H1 (cell line): ENCODE measurements at regions not wholly inside any gene's neighbourhood (a gene's known extent, or its start where the extent isn't known, plus 50 kb on each side); places are given as distances from the start of the nearest gene placed in this dataset.

ENCODE experiments used
- CTCF ChIA-PET: fragments of 300-600 bp; sonication (Branson Sonifier 250); formaldehyde crosslinking; loops from one replicate; lab custom pipeline; 2021; ENCODE audit not compliant: partially characterized antibody; lab: Charles Lee
- POLR2A ChIA-PET: fragments of 300-600 bp; sonication (Branson Sonifier 250); formaldehyde crosslinking; loops from one replicate; lab custom pipeline; 2021; ENCODE audit warnings: inconsistent platforms; ENCODE audit not compliant: partially characterized antibody; lab: Charles Lee
- DNase-seq, 2 experiments: peaks; one replicate each; pipeline versions ENCODE4 v3.0.0 to v3.0.0-alpha.2; 2010 to 2022; ENCODE audit warnings: low spot score in 2 of 2, low read depth in 1 of 2, mixed read lengths in 1 of 2
- FAIRE-seq: peaks from 2 replicates; lab custom pipeline; 2011; peaks lifted over from hg19 to GRCh38; lab: Jason Lieb, UNC
- H2AFZ ChIP-seq: 2 replicates; pipeline ENCODE4 v1.8.1; 2012; ENCODE audit warnings: low read length, inconsistent platforms
- H2AK5ac ChIP-seq: 2 replicates; pipeline ENCODE4 v1.6.1; 2013; ENCODE audit warnings: low read depth, low read length
- H2BK120ac ChIP-seq: replicated peaks from 2 replicates; pipeline ENCODE3; 2013; ENCODE audit warnings: low read depth, low read length, inconsistent platforms
- H2BK12ac ChIP-seq: 2 replicates; pipeline ENCODE4 v1.6.1; 2013; ENCODE audit warnings: low read depth, low read length
- H2BK15ac ChIP-seq: 2 replicates; pipeline ENCODE4 v1.6.1; 2013; ENCODE audit warnings: low read length
- H2BK20ac ChIP-seq: 2 replicates; pipeline ENCODE4 v1.6.1; 2013; ENCODE audit warnings: low read length
- H2BK5ac ChIP-seq: 2 replicates; pipeline ENCODE4 v1.6.1; 2013; ENCODE audit warnings: low read depth, low read length
- H3K14ac ChIP-seq: 2 replicates; pipeline ENCODE4 v1.6.1; 2013; ENCODE audit warnings: inconsistent platforms; ENCODE audit not compliant: insufficient read length
- H3K18ac ChIP-seq: 2 replicates; pipeline ENCODE4 v1.6.1; 2013; ENCODE audit warnings: low read length; ENCODE audit errors: extremely low read depth
- H3K23ac ChIP-seq: 2 replicates; pipeline ENCODE4 v1.6.1; 2013; ENCODE audit warnings: inconsistent platforms; ENCODE audit not compliant: insufficient read length
- H3K23me2 ChIP-seq: 2 replicates; pipeline ENCODE4 v1.6.1; 2013; ENCODE audit warnings: low read depth, low read length
- H3K27ac ChIP-seq: 2 replicates; pipeline ENCODE4 v1.6.1; 2011; ENCODE audit warnings: low read depth, low read length, inconsistent platforms
- H3K27me3 ChIP-seq, 4 experiments: replicated peaks in 1 of 4; 1 replicate in 1 of 4; 2 replicates in 3 of 4; pipeline versions ENCODE4 v1.6.1 to v1.8.1; 2011 to 2013; ENCODE audit warnings: low read length in 3 of 4, mild to moderate bottlenecking in 3 of 4, inconsistent platforms in 2 of 4, mixed read lengths in 2 of 4, moderate library complexity in 1 of 4; ENCODE audit not compliant: control insufficient read depth in 3 of 4, insufficient read depth in 3 of 4; ENCODE audit errors: extremely low read depth in 1 of 4
- H3K36me3 ChIP-seq, 4 experiments: 2 replicates each; pipeline versions ENCODE4 v1.6.1 to v1.8.1; 2011 to 2013; ENCODE audit warnings: mild to moderate bottlenecking in 4 of 4, low read length in 3 of 4, moderate library complexity in 2 of 4, control low read depth in 1 of 4, inconsistent platforms in 1 of 4; ENCODE audit not compliant: insufficient read depth in 4 of 4, control insufficient read depth in 2 of 4
- H3K4ac ChIP-seq: replicated peaks from 2 replicates; pipeline ENCODE3; 2013; ENCODE audit warnings: low read length, low read depth, mixed read lengths, inconsistent platforms; ENCODE audit not compliant: insufficient read length
- H3K4me1 ChIP-seq, 4 experiments: replicated peaks in 1 of 4; 1 replicate in 1 of 4; 2 replicates in 3 of 4; pipeline versions ENCODE4 v1.6.1 to v1.8.1; 2011 to 2013; ENCODE audit warnings: low read length in 3 of 4, inconsistent platforms in 2 of 4, mixed read lengths in 1 of 4; ENCODE audit not compliant: insufficient read depth in 4 of 4, control insufficient read depth in 3 of 4
- H3K4me2 ChIP-seq, 2 experiments: 2 replicates each; pipeline versions ENCODE4 v1.6.1 to v1.8.1; 2011 to 2013; ENCODE audit warnings: low read depth in 2 of 2, low read length in 2 of 2, control low read depth in 1 of 2, inconsistent platforms in 1 of 2, mild to moderate bottlenecking in 1 of 2; ENCODE audit not compliant: insufficient read depth in 1 of 2
- H3K4me3 ChIP-seq, 4 experiments: fragments of 200-600, 300-600 bp in 1 of 4; sonication (generic), shearing (Covaris generic), sonication (Bioruptor Twin) in 1 of 4; 2 replicates each; pipeline versions ENCODE4 v1.5.1 to v1.8.1; 2011 to 2016; ENCODE audit warnings: low read length in 4 of 4, low read depth in 3 of 4, control low read depth in 2 of 4, inconsistent platforms in 2 of 4, mild to moderate bottlenecking in 2 of 4, mixed read lengths in 1 of 4, moderate library complexity in 1 of 4; ENCODE audit not compliant: insufficient read depth in 2 of 4; ENCODE audit errors: extremely low read depth in 1 of 4
- H3K56ac ChIP-seq: replicated peaks from 2 replicates; pipeline ENCODE3; 2013; ENCODE audit warnings: low read depth, mild to moderate bottlenecking, mixed read lengths, low read length, inconsistent platforms; ENCODE audit not compliant: insufficient read length
- H3K79me1 ChIP-seq: 2 replicates; pipeline ENCODE4 v1.6.1; 2013; ENCODE audit warnings: low read depth, low read length, control low read depth
- H3K79me2 ChIP-seq, 2 experiments: 2 replicates each; pipeline versions ENCODE4 v1.6.1 to v1.8.1; 2012 to 2013; ENCODE audit warnings: low read length in 2 of 2, mild to moderate bottlenecking in 2 of 2, inconsistent platforms in 1 of 2; ENCODE audit not compliant: insufficient read depth in 2 of 2, control insufficient read depth in 1 of 2
- H3K9ac ChIP-seq, 4 experiments: replicated peaks in 1 of 4; 1 replicate in 1 of 4; 2 replicates in 3 of 4; pipeline versions ENCODE4 v1.6.1 to v1.8.1; 2011 to 2013; ENCODE audit warnings: low read depth in 3 of 4, low read length in 3 of 4, control low read depth in 2 of 4, mild to moderate bottlenecking in 2 of 4, moderate library complexity in 2 of 4, inconsistent platforms in 1 of 4; ENCODE audit errors: extremely low read depth in 1 of 4
- H3K9me3 ChIP-seq, 2 experiments: 2 replicates each; pipeline versions ENCODE4 v1.6.1 to v1.8.1; 2012 to 2013; ENCODE audit warnings: mild to moderate bottlenecking in 2 of 2, moderate library complexity in 2 of 2, control low read depth in 1 of 2, inconsistent platforms in 1 of 2, low read depth in 1 of 2, low read length in 1 of 2, mixed read lengths in 1 of 2; ENCODE audit not compliant: insufficient read depth in 2 of 2
- H4K20me1 ChIP-seq, 2 experiments: replicated peaks in 1 of 2; 2 replicates each; pipeline versions ENCODE3 to v1.8.1; 2011 to 2013; ENCODE audit warnings: inconsistent platforms in 2 of 2, low read length in 2 of 2, mild to moderate bottlenecking in 1 of 2; ENCODE audit not compliant: insufficient read depth in 2 of 2, control insufficient read depth in 1 of 2
- H4K5ac ChIP-seq: 2 replicates; pipeline ENCODE4 v1.6.1; 2013; ENCODE audit warnings: low read length, low read depth, mixed read lengths, inconsistent platforms; ENCODE audit not compliant: insufficient read length
- H4K8ac ChIP-seq: 2 replicates; pipeline ENCODE4 v1.8.0; 2013; ENCODE audit warnings: mild to moderate bottlenecking, moderate library complexity, low read length, inconsistent platforms; ENCODE audit not compliant: insufficient read depth; ENCODE audit errors: extremely low read depth
- H4K91ac ChIP-seq: replicated peaks from 2 replicates; pipeline ENCODE3; 2013; ENCODE audit warnings: low read length, mixed read lengths, inconsistent platforms; ENCODE audit not compliant: insufficient read length
- CBX5 ChIP-seq: fragments of 300-800, 300-1000 bp; sonication (generic); IDR thresholded peaks from 2 replicates; pipeline ENCODE4 v1.7.1; 2016; ENCODE audit warnings: antibody characterized with exemption, low read length, low read depth
- JUN ChIP-seq: IDR thresholded peaks from 2 replicates; pipeline ENCODE4 v1.6.1; 2011; ENCODE audit warnings: low read depth, mild to moderate bottlenecking, improper control_type of control experiment, low read length
- POLR2A ChIP-seq, 2 experiments: IDR thresholded peaks; 1 replicate in 1 of 2; 2 replicates in 1 of 2; pipeline ENCODE4 v1.6.1; 2011; ENCODE audit warnings: low read depth in 2 of 2, low read length in 2 of 2, mild to moderate bottlenecking in 2 of 2; ENCODE audit errors: control extremely low read depth in 1 of 2
- RNF2 ChIP-seq: fragments of 200-900, 300-1000 bp; sonication (generic); IDR thresholded peaks from 2 replicates; pipeline ENCODE4 v1.7.1; 2016; ENCODE audit warnings: borderline replicate concordance, low read depth, mild to moderate bottlenecking, antibody characterized with exemption, low read length; ENCODE audit not compliant: poor library complexity, severe bottlenecking; ENCODE audit errors: missing control alignments
- SAP30 ChIP-seq: fragments of 300-600 bp; sonication (generic); IDR thresholded peaks from 2 replicates; pipeline ENCODE4 v1.7.1; 2012; ENCODE audit warnings: low read length, moderate library complexity, mild to moderate bottlenecking, inconsistent platforms; ENCODE audit not compliant: insufficient read depth, insufficient replicate concordance

DNA sequence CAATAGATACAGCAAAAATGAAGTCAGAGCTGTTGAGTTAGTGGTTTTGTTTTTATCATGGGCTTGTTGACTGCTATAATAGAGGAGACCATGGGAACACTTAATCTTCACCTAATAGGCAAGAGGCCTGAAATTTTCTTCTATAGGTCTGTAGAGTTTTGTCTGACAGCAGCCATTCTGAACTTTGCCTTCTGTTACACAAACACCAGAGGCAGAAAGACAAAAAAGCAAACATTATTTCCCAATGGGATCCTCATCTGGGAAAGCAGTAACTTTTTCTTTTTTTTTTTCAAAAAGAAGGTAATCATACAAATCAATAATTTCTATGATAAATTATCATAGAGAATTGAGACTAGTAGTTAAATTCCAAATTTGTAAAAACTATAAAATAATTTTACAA is 494.1 kb downstream of the TOX3 start:
- Histone ChIP-seq H3K23ac (no peak overlapping the region), H3K56ac (no peak overlapping the region), H3K79me1 (no peaks in the 10 kb centered on the region), H3K79me2 (no peaks in the 10 kb centered on the region), H2AFZ (no peak overlapping the region), H2AK5ac (no peak overlapping the region), H3K36me3 (no peaks in the 10 kb centered on the region), H3K27me3 (no peaks in the 10 kb centered on the region), H3K18ac (no peak overlapping the region), H3K4ac (no peak overlapping the region), H3K9me3 (no peaks in the 10 kb centered on the region), H3K4me2 (no peak overlapping the region), H3K14ac (no peak overlapping the region), H3K9ac (no peak overlapping the region), H3K4me1 (no peaks in the 10 kb centered on the region), H3K4me3 (no peak overlapping the region), H3K23me2 (no peaks in the 10 kb centered on the region), H2BK15ac (no peak overlapping the region), H4K20me1 (no peaks in the 10 kb centered on the region), H2BK12ac (no peak overlapping the region), H4K8ac (no peak overlapping the region), H4K5ac (no peak overlapping the region), H2BK5ac (no peak overlapping the region), H4K91ac (no peak overlapping the region), H2BK20ac (no peak overlapping the region), H3K27ac (no peak overlapping the region), H2BK120ac (no peak overlapping the region)
- POLR2A ChIA-PET, result no interaction called here
- TF ChIP-seq CBX5 (no peak), JUN (no peak), SAP30 (no peak), POLR2A (IDR thresholded peaks at IDR 0.05; ENCODE audit: control extremely low read depth in 1 of 2, low read depth in 2 of 2, low read length in 2 of 2) (no peak), RNF2 (no peak)
- CTCF ChIA-PET, result no interaction called here
- no peak for DNase-seq
- no peak for FAIRE-seq
